Activated CD4-positive, alpha-beta T cell treated with anti-CD3 and anti-CD28 coated beads, Interleukin-10, Interleukin-2, amounts not matched to agents 100 ng/mL and 50 ng/mL, durations not matched to agents 16 hours and 8 hours (primary cell): ENCODE measurements at regions not wholly inside any gene's neighbourhood (a gene's known extent, or its start where the extent isn't known, plus 50 kb on each side); places are given as distances from the start of the nearest gene placed in this dataset.

Experiments
- DNase-seq: peaks from one replicate; pipeline ENCODE4 v3.0.0-alpha.2; 2020

DNA sequence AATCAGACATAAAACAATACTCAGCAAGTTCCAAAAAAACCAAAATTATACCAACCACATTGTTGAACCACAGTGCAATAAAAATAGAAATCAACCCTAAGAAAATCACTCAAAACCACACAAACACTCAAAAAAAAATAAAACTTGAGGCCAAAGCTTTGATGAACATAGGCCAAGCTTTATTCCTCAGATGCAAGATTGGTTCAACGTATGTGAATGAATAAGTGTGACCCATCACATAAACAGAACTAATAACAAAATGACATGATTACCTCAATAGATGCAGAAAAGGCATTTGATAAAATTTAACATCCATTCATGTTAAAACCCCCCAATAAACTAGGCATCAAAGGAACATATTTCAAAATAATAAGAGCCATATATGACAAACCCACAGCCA, 506.1 kb upstream of the FZD8 start:
- no peak for DNase-seq

DNA sequence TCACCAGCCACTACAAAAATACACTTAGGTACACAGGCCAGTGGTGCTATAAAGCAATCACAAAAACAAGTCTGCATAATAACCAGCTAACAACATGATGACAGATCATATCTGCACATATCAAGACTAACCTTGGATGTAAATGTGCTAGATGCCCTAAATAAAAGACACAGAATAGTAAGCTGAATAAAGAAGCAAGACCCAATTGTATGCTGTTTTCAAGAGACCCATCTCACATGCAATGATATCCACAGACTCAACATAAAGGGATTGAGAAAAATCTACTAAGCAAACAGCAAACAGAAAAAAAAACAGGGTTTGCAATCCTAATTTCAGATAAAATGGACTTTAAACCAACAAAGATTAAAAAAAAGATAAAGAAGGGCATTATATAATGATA, 505.4 kb upstream of the FZD8 start:
- DNase-seq, result no peak

DNA sequence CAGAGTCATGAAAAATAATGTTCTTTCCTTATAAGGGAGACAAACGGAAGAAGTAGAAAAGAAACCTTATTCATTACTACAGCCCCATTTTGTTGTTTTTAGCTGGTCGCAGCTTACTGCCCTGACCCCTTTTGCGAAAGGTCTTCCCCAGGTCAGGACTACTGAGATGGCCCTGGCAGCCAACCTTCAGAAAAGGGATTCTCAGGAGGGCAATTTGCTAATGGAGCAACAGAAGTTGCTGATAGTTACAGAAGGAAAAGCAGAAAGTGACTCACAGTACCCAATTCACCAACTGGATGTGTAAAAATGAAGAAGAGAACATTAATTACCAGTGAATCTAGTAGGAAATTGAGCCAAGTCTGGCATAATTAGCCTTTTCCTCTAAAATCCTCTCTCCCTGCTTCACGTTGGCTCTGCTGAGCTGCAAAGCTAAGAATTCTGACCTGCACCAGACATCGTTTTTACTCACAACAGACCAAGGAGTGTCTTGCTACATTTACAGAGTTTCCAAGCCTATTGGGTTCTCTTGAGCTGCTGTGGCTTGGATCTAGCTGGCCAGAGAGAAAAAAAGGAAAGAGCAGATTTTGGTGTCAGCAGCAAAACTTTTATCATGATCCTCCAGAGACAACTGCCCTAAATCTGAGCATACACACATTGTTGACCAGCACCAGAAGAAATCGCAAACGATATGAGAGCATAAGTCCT, 499.9 kb upstream of the FZD8 start:
- no peak for DNase-seq

DNA sequence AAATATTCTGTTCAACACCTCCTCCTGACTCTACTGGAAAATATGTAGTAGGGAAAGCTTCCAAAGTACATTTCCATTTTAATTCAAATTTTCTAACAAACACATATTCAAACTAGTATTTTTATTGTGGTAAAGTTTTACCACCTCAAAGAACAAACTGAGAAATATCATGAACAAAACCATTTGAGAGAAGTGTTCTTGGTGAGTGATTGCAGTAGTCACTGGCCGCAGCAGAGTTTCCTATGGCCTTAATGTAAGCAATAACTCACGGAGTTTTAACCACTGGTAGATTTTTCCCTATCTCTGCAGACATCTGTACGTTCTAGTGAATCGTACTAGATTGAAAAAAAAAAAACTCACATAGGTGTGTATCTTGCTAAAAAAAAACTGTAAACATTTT, 487.0 kb upstream of the FZD8 start:
- DNase-seq, result no peak

DNA sequence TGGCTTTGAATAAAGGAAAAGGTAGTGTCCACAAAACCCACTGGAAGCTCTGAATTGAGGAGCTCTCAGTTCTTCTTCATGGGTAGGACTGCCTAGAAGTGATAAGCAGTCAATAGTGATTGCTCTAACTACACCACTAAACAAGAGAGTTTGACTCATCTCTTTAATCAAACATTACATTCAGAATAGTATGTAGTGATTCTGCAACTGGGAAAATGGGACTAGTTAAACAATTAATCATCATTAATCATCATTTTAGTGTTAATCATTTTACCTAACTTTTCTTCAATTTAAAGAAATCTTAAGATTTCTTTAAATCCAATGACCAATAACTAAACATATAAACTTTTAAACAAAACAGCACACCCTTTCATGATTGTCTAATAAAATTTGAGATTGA, 484.0 kb upstream of the FZD8 start:
- DNase-seq, result no peak

DNA sequence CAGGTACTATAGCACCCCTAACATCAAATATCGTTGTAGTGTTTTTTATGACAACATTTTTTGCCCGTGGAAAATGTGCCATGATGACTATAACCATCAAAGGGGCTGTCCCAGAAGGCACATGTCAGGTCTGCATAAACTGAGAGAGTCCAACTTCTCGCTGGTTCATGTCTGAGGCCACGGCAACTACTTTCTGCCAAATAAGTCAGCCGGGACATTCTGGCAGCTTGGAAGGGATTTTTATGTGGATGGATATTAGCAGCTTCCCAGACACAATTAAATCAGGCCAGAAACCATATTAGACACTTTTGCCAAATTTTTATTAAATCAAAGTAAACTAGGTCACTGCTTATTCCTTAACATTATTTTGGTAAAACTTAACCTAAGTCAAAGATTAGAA, 477.4 kb upstream of the FZD8 start:
- no peak for DNase-seq

DNA sequence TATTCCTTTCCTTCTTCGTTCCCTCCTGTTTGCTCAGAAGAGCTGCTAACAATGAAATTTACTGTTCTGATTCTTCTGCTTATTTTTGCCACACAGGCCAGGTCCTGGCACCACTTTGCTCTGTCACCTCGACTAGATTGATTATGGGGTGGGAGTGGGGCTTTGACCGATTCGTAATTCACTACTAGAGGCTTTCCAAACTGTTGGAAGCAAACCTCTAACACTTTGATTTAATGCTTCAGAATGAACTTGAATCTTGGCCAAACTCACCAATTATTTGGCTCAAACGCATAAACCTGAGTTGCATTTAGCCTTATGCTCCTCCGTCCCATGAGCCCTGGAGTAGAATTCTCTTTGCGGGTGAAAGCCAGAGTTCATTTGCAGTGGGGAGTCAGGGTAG, 476.2 kb upstream of the FZD8 start:
- no peak for DNase-seq

DNA sequence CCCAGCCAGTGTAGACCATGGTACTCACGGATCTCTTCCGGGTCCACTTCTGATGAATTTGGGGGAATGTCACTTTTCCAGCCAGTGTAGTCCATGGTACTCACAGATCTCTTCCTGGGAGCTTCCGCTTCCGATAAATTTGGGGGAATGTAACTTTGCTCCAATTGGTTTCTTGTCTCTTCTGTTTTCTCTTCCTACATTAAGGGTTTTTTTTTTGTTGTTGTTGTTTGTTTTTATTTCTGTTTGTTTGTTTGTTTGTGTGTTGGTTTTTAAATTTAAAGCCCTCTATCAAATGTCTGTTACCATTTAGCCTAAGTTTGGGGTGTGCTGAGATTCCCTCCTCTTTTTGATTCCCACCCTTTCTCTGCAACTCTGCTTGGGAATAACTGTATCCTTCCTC, 475.8 kb upstream of the FZD8 start:
- DNase-seq, result no peak

DNA sequence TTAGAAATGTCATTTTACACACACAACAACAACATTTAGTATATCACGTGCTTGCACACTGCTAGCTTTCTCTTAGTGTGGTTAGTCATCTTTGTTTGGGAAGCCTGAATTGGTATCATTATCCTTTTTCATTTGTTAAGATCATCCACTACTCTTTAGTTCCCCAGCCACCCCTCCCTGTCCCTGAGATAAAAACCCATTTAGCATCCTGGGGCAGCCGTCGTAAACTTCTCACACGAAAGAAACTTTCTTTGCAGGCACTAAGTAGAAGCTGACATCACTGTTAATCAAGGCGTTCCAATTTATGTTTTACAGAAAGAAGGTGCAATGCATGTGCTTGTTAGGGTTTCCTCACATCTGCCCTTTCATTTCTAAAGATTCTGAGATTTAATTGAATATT, 475.1 kb upstream of the FZD8 start:
- no peak for DNase-seq

DNA sequence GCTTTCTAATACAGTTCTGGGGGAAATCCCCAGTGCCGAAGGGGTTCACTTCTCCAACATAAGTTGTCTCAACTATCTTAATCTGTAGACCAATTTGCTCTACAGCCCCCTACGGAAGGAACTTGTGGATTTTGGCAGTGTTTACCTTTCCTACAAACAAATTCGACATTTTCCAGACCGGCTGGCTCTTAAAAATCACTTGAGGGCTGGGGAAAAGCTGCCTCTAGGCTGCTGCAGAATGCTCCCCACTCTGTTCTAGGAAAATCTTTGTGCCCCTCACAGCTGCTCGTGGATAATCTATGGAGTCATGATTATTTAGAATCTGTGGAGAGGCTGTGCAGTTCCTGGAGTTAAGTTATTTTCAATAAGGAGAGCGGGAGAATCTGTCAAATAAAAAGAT, 474.6 kb upstream of the FZD8 start:
- no peak for DNase-seq

DNA sequence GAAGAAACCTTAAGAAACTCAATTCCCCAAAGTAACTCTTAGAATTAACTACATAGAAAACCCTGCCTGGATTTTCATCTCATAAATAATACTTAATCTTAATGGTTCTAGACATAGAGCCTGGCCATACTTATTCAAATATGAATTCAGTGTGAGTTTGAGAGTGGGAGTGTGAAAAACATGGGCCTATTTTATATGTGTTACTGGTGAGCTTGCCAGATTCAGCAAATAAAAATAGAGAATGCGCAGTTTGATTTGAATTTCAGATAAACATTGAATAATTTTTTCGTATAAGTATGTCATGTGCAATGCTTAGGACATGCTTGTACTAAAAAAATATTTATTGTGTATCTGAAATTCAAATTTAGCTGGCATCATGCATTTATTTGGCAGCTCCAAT, 473.9 kb upstream of the FZD8 start:
- DNase-seq, result no peak

DNA sequence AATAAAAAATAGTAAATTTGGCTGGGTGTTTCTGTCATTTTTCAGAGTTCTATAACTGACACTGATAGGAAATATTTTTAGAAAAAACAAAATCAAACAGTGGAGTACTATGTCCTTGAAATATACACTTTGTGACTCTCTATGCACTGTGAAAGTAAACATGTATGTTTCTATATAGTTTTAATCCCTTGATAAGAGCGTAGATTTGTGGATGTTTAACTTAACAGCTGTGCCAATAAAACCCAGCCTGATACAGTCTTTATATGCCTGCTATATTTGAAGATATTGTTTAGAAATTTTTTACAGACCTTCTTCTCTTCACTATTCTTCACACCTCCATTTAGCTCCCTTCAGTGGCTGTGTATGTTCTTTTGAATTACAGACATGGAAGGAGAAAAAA, 473.3 kb upstream of the FZD8 start:
- DNase-seq, result no peak

DNA sequence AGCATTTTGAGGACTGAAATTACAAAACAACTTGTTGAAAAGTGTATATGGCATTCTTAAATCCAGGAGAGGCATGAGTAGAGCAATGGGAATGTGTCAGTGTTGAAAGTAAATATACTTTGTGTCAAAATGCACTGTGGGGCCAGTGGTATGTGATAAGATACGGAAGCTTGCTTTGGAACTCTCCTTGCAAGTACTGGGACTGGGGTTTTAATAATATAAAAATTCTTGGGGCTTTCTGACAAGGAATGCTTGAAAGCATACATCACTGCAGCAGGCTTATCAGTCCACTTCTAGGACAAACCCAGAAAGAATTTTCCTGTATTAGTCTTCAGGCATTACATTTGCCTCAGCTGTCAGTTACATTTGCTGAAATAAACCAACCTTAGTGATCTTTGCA, 472.8 kb upstream of the FZD8 start:
- no peak for DNase-seq

DNA sequence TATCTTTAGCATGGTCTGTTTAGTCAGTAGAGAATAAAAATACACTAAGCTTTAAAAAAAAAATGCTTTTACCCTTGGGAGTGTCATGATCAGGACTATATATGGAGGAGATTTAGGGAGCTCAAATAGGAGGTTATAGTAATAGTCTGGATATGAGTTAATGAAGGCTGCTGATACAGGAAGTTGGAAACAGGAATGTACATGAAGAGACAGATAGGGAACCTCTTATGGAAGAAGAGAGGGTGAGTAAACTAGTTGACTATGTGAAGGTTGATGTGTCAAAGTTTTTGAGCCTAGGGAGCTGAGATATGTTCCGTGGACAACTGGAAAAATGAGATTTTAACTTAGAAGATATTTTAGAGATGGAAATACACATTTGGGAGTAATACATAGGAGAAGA, 472.0 kb upstream of the FZD8 start:
- no peak for DNase-seq

DNA sequence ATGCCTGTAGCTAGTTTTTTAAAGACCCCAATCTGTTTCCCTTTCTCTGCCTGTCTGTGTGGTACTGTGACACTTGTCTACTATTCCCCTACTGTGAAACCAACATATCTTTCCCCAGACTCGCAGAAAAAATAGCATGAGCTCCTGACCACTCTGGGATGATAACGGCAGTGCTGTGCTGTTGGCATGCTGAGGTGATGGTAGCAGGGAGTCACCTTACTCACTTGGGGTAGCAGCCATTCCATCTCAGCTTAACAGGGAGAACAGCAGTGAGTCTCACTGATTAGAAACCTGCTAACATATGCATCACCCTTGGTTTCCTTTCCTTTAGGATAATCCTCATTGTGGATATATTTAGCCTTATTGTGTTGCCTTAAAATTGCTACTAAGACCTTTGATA, 469.6 kb upstream of the FZD8 start:
- no peak for DNase-seq

DNA sequence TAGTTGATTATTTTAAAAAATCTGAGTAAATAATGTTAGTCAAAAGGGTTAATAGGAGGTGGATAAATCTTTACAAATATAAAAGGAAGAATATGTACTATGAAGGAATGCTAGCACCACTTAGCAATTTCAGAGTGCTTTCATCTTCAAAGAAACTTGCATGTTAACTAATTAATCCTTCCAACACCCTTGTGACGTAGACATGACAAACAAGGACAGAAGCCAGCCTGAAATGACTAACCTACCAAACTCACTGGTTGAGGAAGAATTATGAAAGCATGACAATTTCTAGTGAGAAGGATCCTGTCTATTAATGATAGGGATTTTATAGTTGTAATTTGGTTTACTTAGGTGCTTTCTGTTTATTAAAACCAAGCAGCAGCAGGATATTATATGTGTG, 468.0 kb upstream of the FZD8 start:
- no peak for DNase-seq

DNA sequence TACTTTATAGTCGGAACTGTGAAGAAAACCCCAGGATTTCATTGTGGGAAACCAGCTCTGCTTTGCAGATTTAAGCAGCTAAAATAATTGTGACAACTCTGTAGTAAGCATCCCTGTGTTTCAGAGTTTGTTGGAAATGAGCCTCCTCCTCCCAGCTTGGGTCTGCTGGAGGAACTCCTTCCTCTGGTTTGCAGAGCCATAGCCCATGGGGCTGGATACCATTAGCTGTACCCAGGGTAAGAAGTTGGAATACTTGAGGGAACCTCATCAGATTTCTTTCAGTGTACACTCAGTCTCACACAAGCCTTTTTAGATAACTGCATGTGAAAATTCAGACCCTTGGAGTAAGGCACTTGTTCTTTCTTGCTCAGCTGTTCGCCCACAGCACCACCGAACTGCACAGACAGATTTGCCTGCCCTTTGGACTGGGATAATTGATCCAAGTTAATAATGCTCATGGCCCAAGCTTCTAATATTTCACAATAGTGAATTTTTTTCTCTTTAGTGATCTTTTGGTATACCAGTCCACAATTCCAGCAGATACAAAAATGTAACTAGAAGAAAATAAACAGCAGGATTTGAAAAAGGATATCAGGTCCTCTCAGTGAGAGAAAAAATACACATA, 467.4 kb upstream of the FZD8 start:
- DNase-seq, result no peak

DNA sequence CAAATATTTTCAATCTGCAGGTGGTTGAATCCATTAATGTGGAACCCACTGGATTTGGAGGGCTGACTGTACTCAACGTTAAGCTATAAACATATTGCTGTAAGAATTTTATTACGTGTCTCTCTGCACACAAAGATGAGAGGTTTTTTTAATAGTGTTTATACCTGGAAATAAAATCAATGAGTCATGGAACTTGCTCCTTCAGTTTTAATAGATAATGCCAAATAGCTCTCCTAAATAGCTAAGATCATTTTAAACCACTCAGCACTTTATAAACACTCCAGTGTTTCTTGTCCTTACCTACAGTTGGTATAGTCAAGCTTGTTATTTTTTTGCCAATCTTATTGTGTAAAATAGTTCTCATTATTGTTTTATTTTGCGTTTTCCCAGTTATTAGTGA, 455.6 kb upstream of the FZD8 start:
- DNase-seq, result no peak

DNA sequence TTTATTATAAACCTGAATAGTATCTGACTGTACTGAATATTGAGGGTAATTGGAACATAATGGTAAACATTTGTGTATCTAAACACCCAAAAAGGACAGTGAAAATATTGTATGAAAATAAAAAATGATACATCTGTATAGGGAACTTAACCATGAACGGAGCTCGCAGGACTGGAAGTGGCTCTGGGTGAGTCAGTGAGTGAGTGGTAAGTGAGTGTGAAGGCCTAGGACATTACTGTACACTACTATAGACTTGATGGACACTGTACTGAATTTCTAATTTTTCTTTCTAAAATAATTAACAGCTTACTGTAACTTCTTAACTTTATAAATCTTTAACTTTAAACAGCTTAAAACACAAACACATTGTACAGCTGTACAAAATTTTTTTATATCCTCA, 454.5 kb upstream of the FZD8 start:
- no peak for DNase-seq

DNA sequence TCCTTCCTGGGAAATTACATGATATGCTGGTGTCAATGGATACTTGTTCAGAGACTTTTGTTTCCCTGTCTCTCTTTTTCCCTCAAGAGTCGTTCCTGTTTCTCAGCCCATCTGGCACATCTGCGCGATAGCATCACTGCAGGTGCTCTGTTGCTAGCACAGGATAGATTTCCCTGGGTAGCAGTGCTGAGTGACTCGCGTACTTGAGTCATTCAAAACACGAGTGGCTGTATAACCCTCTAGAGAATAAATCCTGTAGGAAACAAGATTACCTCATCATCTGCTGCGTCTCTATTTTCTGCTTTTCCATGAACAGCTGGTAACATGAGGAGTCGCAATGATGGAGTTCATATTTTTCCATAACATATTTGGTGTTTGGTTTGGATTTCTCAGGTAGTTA, 452.0 kb upstream of the FZD8 start:
- DNase-seq, result no peak

DNA sequence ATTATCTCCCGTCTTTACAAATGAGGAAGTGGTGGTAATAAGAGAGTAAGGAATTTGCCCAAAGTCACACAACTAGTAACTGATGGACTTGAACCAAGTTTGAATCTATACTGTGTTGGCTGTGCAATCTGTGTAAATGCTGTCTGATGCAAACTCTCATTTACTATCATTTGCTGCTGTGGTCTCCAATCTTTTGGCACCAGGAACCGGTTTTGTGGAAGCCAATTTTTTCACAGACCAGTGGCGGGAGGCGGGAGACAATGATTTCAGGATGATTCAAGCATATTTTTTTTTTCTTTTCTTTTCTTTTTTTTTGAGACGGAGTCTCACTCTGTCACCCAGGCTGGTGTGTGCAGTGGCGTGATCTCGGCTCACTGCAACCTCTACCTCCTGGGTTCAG, 450.0 kb upstream of the FZD8 start:
- DNase-seq, result no peak

DNA sequence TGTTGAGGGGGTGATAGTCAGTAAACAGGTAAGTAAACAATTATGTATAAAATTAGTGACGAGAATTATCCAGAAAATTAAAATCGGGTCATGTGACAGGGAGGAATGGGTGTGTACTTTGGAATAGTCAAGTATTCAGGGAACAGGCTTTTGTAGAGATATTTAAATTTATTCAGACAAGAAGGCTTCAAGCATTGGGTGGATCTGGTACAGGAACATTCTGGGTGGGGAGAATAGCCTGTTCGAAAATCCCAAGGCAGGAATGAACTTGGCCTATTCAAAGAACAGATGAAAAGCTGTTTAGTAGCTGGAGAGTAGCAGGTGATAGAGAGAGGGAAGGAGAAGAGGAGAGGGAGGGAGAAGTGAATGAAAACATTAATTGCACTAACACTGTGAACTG, 448.9 kb upstream of the FZD8 start:
- DNase-seq, result no peak

DNA sequence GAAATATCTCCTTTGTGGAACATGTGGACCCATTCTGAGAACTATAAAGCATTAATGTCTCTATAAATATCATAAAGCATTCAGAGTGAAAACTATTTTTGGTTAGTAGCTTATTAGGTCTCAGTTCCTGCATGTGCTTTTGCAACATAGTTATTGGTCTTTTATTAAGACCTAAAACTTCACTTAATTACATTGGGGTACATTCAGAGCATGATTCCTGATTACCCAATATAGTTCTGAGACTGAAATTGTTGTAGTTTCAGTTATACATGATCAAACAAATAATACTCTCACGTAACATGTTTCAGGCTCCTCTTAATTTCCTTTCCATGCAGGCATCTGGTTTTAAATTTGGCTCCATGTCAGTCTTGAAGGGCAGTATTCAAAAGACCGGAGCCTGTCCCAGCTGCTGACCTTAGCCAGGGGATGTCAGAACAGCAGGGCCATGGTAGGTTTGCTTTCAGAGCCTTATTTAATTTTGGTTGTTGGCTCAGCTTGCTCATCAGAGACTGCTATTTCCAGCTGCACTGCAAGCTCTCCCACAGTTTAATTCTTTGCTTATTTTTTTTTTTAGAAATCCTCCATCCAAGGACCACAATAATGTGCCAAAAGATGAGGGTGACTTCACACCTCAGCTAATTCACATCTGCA, 447.8 kb upstream of the FZD8 start:
- no peak for DNase-seq
